WERI-Rb-1 (cell line): ENCODE measurements at regions not wholly inside any gene's neighbourhood (a gene's known extent, or its start where the extent isn't known, plus 50 kb on each side); places are given as distances from the start of the nearest gene placed in this dataset.

Experiments used
- DNase-seq: peaks from one replicate; pipeline ENCODE4 v3.0.0-alpha.2; 2020
- H3K27ac ChIP-seq: fragments of 250-450 bp; sonication (Bioruptor Pico); 2 replicates; pipeline ENCODE4 v1.5.1; 2020; ENCODE audit warnings: mild to moderate bottlenecking, moderate library complexity
- H3K27me3 ChIP-seq: fragments of 250-450 bp; sonication (Bioruptor Pico); 2 replicates; pipeline ENCODE4 v1.5.1; 2021; ENCODE audit warnings: mild to moderate bottlenecking, low read depth, moderate library complexity; ENCODE audit not compliant: insufficient read depth, severe bottlenecking
- H3K36me3 ChIP-seq: fragments of 250-450 bp; sonication (Bioruptor Pico); 2 replicates; pipeline ENCODE4 v1.5.1; 2020; ENCODE audit warnings: mild to moderate bottlenecking, moderate library complexity
- H3K4me3 ChIP-seq: 2 replicates; pipeline ENCODE4 v1.5.1; 2011; ENCODE audit warnings: low read depth, mild to moderate bottlenecking, control low read depth, low read length
- H3K9me3 ChIP-seq: fragments of 250-450 bp; sonication (Bioruptor Pico); 2 replicates; pipeline ENCODE4 v1.5.1; 2021; ENCODE audit warnings: mild to moderate bottlenecking, moderate library complexity; ENCODE audit not compliant: severe bottlenecking
- CTCF ChIP-seq: IDR thresholded peaks from 2 replicates; pipeline ENCODE4 v1.5.1; 2011; ENCODE audit warnings: low read depth, mild to moderate bottlenecking, control low read depth, inconsistent platforms, low read length

- no peak for TF ChIP-seq CTCF
- DNase-seq = no peak
- H3K4me3 ChIP-seq = no peak overlapping the region
- H3K36me3 ChIP-seq = no peaks in the 10 kb centered on the region
- H3K27me3 ChIP-seq = no peaks in the 10 kb centered on the region
- H3K27ac ChIP-seq = no peak overlapping the region
- no peaks in the 10 kb centered on the region for H3K9me3 ChIP-seq
These were observed 311.6 kb downstream of the FOXL1 start for GRCh38 chr16:86889974-86890373.

- DNase-seq = no peak
- Histone ChIP-seq H3K4me3 (no peak overlapping the region), H3K36me3 (no peaks in the 10 kb centered on the region), H3K27ac (no peak overlapping the region), H3K27me3 (no peaks in the 10 kb centered on the region), H3K9me3 (no peaks in the 10 kb centered on the region)
- TF ChIP-seq CTCF = no peak
These were observed 312.8 kb downstream of the FOXL1 start for GRCh38 chr16:86891121-86891520.

GRCh38 chr16:86891631-86892030 lies 313.3 kb downstream of the FOXL1 start:
- no peak overlapping the region for H3K4me3 ChIP-seq

GRCh38 chr16:86892509-86892908 lies 314.2 kb downstream of the FOXL1 start:
- no peaks in the 10 kb centered on the region for H3K9me3 ChIP-seq
- H3K4me3 ChIP-seq = no peak overlapping the region
- peak; percentile 25 for DNase-seq
- H3K36me3 ChIP-seq = no peaks in the 10 kb centered on the region
- H3K27ac ChIP-seq = no peak overlapping the region
- no peak for TF ChIP-seq CTCF
- no peaks in the 10 kb centered on the region for H3K27me3 ChIP-seq

More at GRCh38 chr16:86891631-86892030, 313.3 kb downstream of the FOXL1 start:
- no peaks in the 10 kb centered on the region for H3K27me3 ChIP-seq
- no peak for DNase-seq
- TF ChIP-seq CTCF = no peak
- no peak overlapping the region for H3K27ac ChIP-seq
- no peaks in the 10 kb centered on the region for H3K36me3 ChIP-seq
- no peaks in the 10 kb centered on the region for H3K9me3 ChIP-seq

- no peak overlapping the region for H3K27ac ChIP-seq
- H3K4me3 ChIP-seq = no peak overlapping the region
- no peaks in the 10 kb centered on the region for H3K36me3 ChIP-seq
- H3K27me3 ChIP-seq = no peaks in the 10 kb centered on the region
- TF ChIP-seq CTCF = no peak
- H3K9me3 ChIP-seq = no peaks in the 10 kb centered on the region
- no peak for DNase-seq
These were observed 315.2 kb downstream of the FOXL1 start for GRCh38 chr16:86893506-86893905.

- H3K27me3 ChIP-seq = no peaks in the 10 kb centered on the region
- no peak for TF ChIP-seq CTCF
These were observed 315.7 kb downstream of the FOXL1 start for GRCh38 chr16:86894029-86894567.

More at GRCh38 chr16:86894029-86894567, 315.7 kb downstream of the FOXL1 start:
- H3K4me3 ChIP-seq = no peak overlapping the region
- H3K27ac ChIP-seq = no peak overlapping the region
- H3K36me3 ChIP-seq = no peaks in the 10 kb centered on the region
- no peak for DNase-seq
- H3K9me3 ChIP-seq = no peaks in the 10 kb centered on the region
